ENCODE measurements at regions not wholly inside any gene's neighbourhood (a gene's known extent, or its start where the extent isn't known, plus 50 kb on each side); places are given as distances from the start of the nearest gene placed in this dataset.

DNA sequence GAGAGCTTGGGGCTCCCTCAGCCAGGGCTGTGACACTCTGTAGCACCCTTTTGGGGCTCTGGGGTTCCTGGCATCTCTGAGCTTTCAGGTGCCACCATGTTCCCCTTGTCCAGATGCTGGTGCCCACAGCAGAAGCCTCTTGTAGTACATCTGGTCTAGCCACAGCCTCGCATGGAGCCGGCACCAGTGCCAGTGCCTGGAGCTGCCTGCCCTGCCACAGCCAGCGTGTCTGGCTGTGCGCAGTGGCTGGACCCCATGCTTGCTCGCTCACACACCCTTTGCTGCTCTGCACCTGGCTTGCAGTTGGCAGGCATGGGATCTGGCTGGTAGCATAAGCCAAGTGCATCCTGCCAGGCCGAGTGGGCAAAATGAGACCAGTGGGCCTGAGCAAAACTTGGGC, 744.8 kb upstream of the GBE1 start:
- Histone ChIP-seq H3K9me3 (ENCODE audit: insufficient read depth, low read depth, low read length) (no peaks in the 10 kb centered on the region), H2AK5ac (ENCODE audit: low read length) (no peak overlapping the region), H3K23ac (ENCODE audit: low read length) (no peak overlapping the region), H2BK120ac (ENCODE audit: insufficient read depth, low read length, poor library complexity) (no peak overlapping the region), H4K12ac (ENCODE audit: low read depth, low read length) (no peak overlapping the region), H3K36me3 (ENCODE audit: control insufficient read depth in 1 of 2, insufficient read depth in 2 of 2, low read length in 2 of 2) (no peaks in the 10 kb centered on the region), H3K14ac (ENCODE audit: low read length) (no peak overlapping the region), H2AFZ (ENCODE audit: insufficient read depth, low read length, poor library complexity) (no peak overlapping the region), H3K4ac (ENCODE audit: low read depth, low read length) (no peak overlapping the region), H3K79me2 (ENCODE audit: control insufficient read depth, insufficient read depth, low read length, poor library complexity) (no peaks in the 10 kb centered on the region), H4K91ac (ENCODE audit: low read depth, low read length) (no peak overlapping the region), H2BK12ac (ENCODE audit: low read length) (no peak overlapping the region), H3K4me1 (ENCODE audit: control insufficient read depth in 1 of 2, insufficient read depth in 2 of 2, low read length in 2 of 2) (no peaks in the 10 kb centered on the region), H3K18ac (ENCODE audit: low read length) (no peak overlapping the region), H3K27ac (ENCODE audit: low read depth, low read length) (no peak overlapping the region), H3K79me1 (ENCODE audit: low read length) (no peaks in the 10 kb centered on the region), H4K8ac (ENCODE audit: low read depth, low read length) (no peak overlapping the region), H2BK5ac (ENCODE audit: low read depth, low read length, poor library complexity) (no peak overlapping the region), H3K9ac (ENCODE audit: low read length) (peak overlapping the region; percentile 47), H3K4me2 (ENCODE audit: low read length) (no peak overlapping the region), H3K27me3 (ENCODE audit: insufficient read depth, low read length) (no peaks in the 10 kb centered on the region), H3K4me3 (ENCODE audit: low read depth, low read length) (peak overlapping the region; percentile 48)
- DNase-seq: no peak
- WGBS (ENCODE audit: extremely low coverage, insufficient coverage, insufficient read length): no CpG with 5 or more reads among the region's 6 CpGs

DNA sequence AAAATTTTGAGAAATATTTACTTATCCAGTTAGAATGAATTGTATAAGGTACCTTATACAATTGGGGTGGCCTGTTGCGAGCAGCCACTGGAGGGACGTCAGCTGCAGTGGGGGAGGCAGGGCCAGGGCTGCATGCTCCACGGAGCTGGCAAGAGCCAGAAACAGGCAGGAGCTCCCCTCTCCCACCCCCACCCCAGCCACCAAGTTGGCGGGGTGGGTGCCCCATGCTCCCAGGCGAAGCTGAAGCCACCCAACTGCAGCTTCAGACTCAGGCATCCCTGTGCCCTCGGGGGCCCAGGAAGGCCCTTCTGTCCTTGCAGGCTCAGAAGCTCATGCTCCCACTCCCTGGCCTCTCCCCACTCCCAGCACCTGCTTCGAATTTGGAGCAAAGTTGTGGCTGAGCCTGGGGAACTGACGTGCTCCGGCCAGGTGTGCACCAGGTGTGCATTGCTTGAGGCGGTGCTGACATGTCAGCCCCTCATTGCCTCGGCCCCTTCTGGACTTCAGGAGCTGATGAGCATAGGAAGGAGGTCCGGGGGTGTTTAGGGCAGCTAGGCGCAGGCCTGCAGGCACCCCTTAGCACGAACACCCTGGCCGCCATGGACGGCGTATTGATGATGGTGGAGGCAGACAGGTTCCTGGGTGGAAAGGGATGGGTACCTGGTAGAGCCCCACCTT, 743.8 kb upstream of the GBE1 start:
- Histone ChIP-seq H4K91ac (ENCODE audit: low read depth, low read length) (no peak overlapping the region), H3K27ac (ENCODE audit: low read depth, low read length) (no peak overlapping the region), H3K79me2 (ENCODE audit: control insufficient read depth, insufficient read depth, low read length, poor library complexity) (no peaks in the 10 kb centered on the region), H2AFZ (ENCODE audit: insufficient read depth, low read length, poor library complexity) (no peak overlapping the region), H3K4me1 (ENCODE audit: control insufficient read depth in 1 of 2, insufficient read depth in 2 of 2, low read length in 2 of 2) (no peaks in the 10 kb centered on the region), H2BK120ac (ENCODE audit: insufficient read depth, low read length, poor library complexity) (no peak overlapping the region), H3K14ac (ENCODE audit: low read length) (no peak overlapping the region), H2BK12ac (ENCODE audit: low read length) (no peak overlapping the region), H3K4ac (ENCODE audit: low read depth, low read length) (no peak overlapping the region), H3K27me3 (ENCODE audit: insufficient read depth, low read length) (no peaks in the 10 kb centered on the region), H4K8ac (ENCODE audit: low read depth, low read length) (no peak overlapping the region), H3K36me3 (ENCODE audit: control insufficient read depth in 1 of 2, insufficient read depth in 2 of 2, low read length in 2 of 2) (no peaks in the 10 kb centered on the region), H3K18ac (ENCODE audit: low read length) (no peak overlapping the region), H4K12ac (ENCODE audit: low read depth, low read length) (no peak overlapping the region), H2BK5ac (ENCODE audit: low read depth, low read length, poor library complexity) (no peak overlapping the region), H3K23ac (ENCODE audit: low read length) (no peak overlapping the region), H2AK5ac (ENCODE audit: low read length) (no peak overlapping the region), H3K79me1 (ENCODE audit: low read length) (no peaks in the 10 kb centered on the region), H3K9ac (ENCODE audit: low read length) (no peak overlapping the region), H3K4me3 (ENCODE audit: low read depth, low read length) (no peak overlapping the region), H3K9me3 (ENCODE audit: insufficient read depth, low read depth, low read length) (no peaks in the 10 kb centered on the region), H3K4me2 (ENCODE audit: low read length) (no peak overlapping the region)
- no peak for DNase-seq
- WGBS (ENCODE audit: extremely low coverage, insufficient coverage, insufficient read length): no CpG with 5 or more reads among the region's 17 CpGs

DNA sequence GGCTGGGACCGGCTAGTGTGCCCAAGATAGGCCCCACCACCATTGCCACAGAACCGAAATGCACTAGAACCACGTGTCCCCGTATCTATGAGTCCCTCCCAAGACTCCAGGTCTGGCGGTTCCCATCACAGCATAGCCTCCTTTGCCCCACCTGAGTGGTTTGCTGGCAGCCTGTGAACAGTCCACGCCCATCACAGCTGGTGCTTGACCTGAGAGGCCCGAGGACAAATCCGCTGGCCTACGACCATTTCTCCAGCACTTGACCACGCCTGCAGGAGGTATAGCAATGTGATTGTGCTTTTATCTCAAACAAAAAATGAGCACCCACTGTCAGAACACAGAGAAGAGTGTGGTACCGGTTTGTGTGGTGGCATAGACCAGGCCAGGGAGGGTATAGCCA, 736.7 kb upstream of the GBE1 start:
- H3K4me2 ChIP-seq (ENCODE audit: low read length): no peak overlapping the region
- WGBS (ENCODE audit: extremely low coverage, insufficient coverage, insufficient read length): no CpG with 5 or more reads among the region's 11 CpGs

DNA sequence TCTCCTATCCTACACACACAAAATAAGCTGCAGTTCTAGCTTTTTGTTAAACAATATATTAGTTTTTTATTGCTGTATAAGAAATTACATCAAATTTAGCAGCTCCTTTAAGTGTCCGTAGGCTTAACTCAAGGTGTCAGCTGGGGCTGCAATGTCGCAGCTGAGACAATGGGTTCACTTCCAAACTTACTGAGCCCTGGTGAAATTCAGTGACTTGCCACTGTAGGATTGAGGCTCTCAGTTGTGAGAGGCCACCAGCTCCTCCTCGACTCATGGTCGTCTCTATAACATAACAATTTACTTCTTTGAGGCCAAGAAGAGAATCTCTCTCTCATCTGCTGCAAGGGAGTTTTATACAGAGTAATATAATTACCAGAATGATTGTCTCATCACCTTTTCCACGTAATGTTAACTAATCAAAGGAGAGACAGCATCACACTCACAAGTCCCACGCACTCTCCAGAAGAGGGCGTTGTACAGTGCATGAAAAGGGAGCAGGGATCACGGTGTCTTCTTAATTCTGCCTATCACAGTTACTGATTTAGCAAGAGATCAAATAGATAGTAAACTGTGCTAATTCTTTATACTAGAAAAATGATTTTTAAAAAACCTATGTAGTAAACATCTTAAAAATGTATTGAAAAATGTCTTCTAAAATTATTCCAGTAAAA, 735.6 kb upstream of the GBE1 start:
- Histone ChIP-seq H3K9ac (ENCODE audit: low read length) (no peak overlapping the region), H2AK5ac (ENCODE audit: low read length) (no peak overlapping the region), H3K14ac (ENCODE audit: low read length) (no peak overlapping the region), H4K12ac (ENCODE audit: low read depth, low read length) (no peak overlapping the region), H4K8ac (ENCODE audit: low read depth, low read length) (no peak overlapping the region), H3K36me3 (ENCODE audit: control insufficient read depth in 1 of 2, insufficient read depth in 2 of 2, low read length in 2 of 2) (no peaks in the 10 kb centered on the region), H3K18ac (ENCODE audit: low read length) (no peak overlapping the region), H2BK12ac (ENCODE audit: low read length) (no peak overlapping the region), H2BK5ac (ENCODE audit: low read depth, low read length, poor library complexity) (no peak overlapping the region), H3K27me3 (ENCODE audit: insufficient read depth, low read length) (no peaks in the 10 kb centered on the region), H3K4ac (ENCODE audit: low read depth, low read length) (no peak overlapping the region), H3K4me1 (ENCODE audit: control insufficient read depth in 1 of 2, insufficient read depth in 2 of 2, low read length in 2 of 2) (no peaks in the 10 kb centered on the region), H3K79me2 (ENCODE audit: control insufficient read depth, insufficient read depth, low read length, poor library complexity) (no peaks in the 10 kb centered on the region), H2AFZ (ENCODE audit: insufficient read depth, low read length, poor library complexity) (no peak overlapping the region), H3K79me1 (ENCODE audit: low read length) (no peaks in the 10 kb centered on the region), H3K9me3 (ENCODE audit: insufficient read depth, low read depth, low read length) (no peaks in the 10 kb centered on the region), H3K23ac (ENCODE audit: low read length) (no peak overlapping the region), H3K4me2 (ENCODE audit: low read length) (no peak overlapping the region), H3K27ac (ENCODE audit: low read depth, low read length) (no peak overlapping the region), H4K91ac (ENCODE audit: low read depth, low read length) (no peak overlapping the region), H2BK120ac (ENCODE audit: insufficient read depth, low read length, poor library complexity) (no peak overlapping the region), H3K4me3 (ENCODE audit: low read depth, low read length) (no peak overlapping the region)
- no CpG with 5 or more reads among the region's 8 CpGs for WGBS (ENCODE audit: extremely low coverage, insufficient coverage, insufficient read length)
- peak in 1 of 2 donors; percentile 1 for DNase-seq

More for the DNA sequence above, 736.7 kb upstream of the GBE1 start:
- Histone ChIP-seq H3K9ac (ENCODE audit: low read length) (no peak overlapping the region), H3K36me3 (ENCODE audit: control insufficient read depth in 1 of 2, insufficient read depth in 2 of 2, low read length in 2 of 2) (no peaks in the 10 kb centered on the region), H2BK12ac (ENCODE audit: low read length) (no peak overlapping the region), H2AFZ (ENCODE audit: insufficient read depth, low read length, poor library complexity) (no peak overlapping the region), H4K12ac (ENCODE audit: low read depth, low read length) (no peak overlapping the region), H4K91ac (ENCODE audit: low read depth, low read length) (no peak overlapping the region), H3K79me2 (ENCODE audit: control insufficient read depth, insufficient read depth, low read length, poor library complexity) (no peaks in the 10 kb centered on the region), H3K27ac (ENCODE audit: low read depth, low read length) (no peak overlapping the region), H3K4me1 (ENCODE audit: control insufficient read depth in 1 of 2, insufficient read depth in 2 of 2, low read length in 2 of 2) (no peaks in the 10 kb centered on the region), H3K18ac (ENCODE audit: low read length) (no peak overlapping the region), H2BK120ac (ENCODE audit: insufficient read depth, low read length, poor library complexity) (no peak overlapping the region), H3K4ac (ENCODE audit: low read depth, low read length) (no peak overlapping the region), H2AK5ac (ENCODE audit: low read length) (no peak overlapping the region), H2BK5ac (ENCODE audit: low read depth, low read length, poor library complexity) (no peak overlapping the region), H3K14ac (ENCODE audit: low read length) (no peak overlapping the region), H3K9me3 (ENCODE audit: insufficient read depth, low read depth, low read length) (no peaks in the 10 kb centered on the region), H3K23ac (ENCODE audit: low read length) (no peak overlapping the region), H3K4me3 (ENCODE audit: low read depth, low read length) (no peak overlapping the region), H4K8ac (ENCODE audit: low read depth, low read length) (no peak overlapping the region), H3K79me1 (ENCODE audit: low read length) (no peaks in the 10 kb centered on the region), H3K27me3 (ENCODE audit: insufficient read depth, low read length) (no peaks in the 10 kb centered on the region)
- no peak for DNase-seq

Measured in trophoblast cell (in vitro differentiated cells and primary cell).